WTC11 (cell line): ENCODE measurements at regions not wholly inside any gene's neighbourhood (a gene's known extent, or its start where the extent isn't known, plus 50 kb on each side); places are given as distances from the start of the nearest gene placed in this dataset.

Experiments used
- CBFB ChIP-seq: sonication (generic); formaldehyde crosslinking; IDR thresholded peaks from 2 replicates; pipeline ENCODE4 v1.8.1; 2022; ENCODE audit warnings: mild to moderate bottlenecking, low read depth, missing genetic modification reagents
- ETV6 ChIP-seq: sonication (generic); formaldehyde crosslinking; IDR thresholded peaks from 2 replicates; pipeline ENCODE4 v1.8.1; 2022; ENCODE audit warnings: mild to moderate bottlenecking, missing genetic modification reagents
- FOXJ3 ChIP-seq: sonication (generic); formaldehyde crosslinking; IDR thresholded peaks from 2 replicates; pipeline ENCODE4 v1.9.0; 2021; ENCODE audit warnings: missing genetic modification reagents, mild to moderate bottlenecking, borderline replicate concordance
- NFE2L1 ChIP-seq: sonication (generic); formaldehyde crosslinking; IDR thresholded peaks from 2 replicates; pipeline ENCODE4 v1.8.1; 2023; ENCODE audit warnings: missing genetic modification reagents
- TEAD4 ChIP-seq: sonication (generic); formaldehyde crosslinking; IDR thresholded peaks from 2 replicates; pipeline ENCODE4 v1.8.0; 2022; ENCODE audit warnings: mild to moderate bottlenecking, missing genetic modification reagents
- TP53 ChIP-seq: sonication (generic); formaldehyde crosslinking; IDR thresholded peaks from 2 replicates; pipeline ENCODE4 v1.8.1; 2023; ENCODE audit warnings: mild to moderate bottlenecking, missing genetic modification reagents
- TF ChIP-seq, protein P1 (sequence below): fragments of 200-600 bp; IDR thresholded peaks from 2 replicates; pipeline ENCODE4 v1.8.0; 2022; ENCODE audit warnings: antibody characterized with exemption

DNA sequence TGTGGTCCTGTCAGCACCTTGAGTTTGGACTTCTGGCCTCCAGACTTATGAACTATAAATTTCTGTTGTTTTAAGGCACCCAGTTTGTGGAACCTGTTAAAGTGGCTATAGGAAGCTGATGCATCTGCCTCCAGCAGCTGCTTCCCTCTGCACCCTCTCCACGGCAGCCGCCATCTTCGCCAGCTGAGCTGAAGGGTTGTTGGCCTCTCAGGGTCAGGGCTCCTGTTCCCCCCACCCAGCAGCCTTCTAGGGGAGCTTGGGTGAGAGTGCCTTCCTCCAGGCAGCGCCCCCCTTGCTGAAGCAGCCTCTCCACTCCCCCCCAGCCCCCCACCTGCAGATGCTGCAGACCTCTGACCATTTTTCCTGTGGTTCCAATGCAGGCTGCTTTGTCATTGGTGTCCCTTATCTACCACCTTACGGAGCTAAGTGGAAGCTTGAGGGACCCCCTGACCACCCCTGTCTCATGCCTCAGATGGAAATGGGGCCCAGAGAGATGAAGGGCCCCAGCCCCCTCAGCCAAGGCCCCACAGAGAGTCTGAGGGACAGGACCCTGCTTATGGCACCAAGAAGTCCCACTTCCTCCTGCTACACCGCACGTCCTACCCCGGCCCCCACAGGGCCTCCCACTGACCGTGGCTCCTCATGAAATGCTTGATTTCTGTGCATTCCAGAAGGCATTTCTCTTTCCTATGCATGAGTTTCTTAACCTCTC lies 61.4 kb upstream of the TLE3 start:
- TF ChIP-seq, protein P1, sequence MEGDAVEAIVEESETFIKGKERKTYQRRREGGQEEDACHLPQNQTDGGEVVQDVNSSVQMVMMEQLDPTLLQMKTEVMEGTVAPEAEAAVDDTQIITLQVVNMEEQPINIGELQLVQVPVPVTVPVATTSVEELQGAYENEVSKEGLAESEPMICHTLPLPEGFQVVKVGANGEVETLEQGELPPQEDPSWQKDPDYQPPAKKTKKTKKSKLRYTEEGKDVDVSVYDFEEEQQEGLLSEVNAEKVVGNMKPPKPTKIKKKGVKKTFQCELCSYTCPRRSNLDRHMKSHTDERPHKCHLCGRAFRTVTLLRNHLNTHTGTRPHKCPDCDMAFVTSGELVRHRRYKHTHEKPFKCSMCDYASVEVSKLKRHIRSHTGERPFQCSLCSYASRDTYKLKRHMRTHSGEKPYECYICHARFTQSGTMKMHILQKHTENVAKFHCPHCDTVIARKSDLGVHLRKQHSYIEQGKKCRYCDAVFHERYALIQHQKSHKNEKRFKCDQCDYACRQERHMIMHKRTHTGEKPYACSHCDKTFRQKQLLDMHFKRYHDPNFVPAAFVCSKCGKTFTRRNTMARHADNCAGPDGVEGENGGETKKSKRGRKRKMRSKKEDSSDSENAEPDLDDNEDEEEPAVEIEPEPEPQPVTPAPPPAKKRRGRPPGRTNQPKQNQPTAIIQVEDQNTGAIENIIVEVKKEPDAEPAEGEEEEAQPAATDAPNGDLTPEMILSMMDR, result no peak
- TF ChIP-seq ETV6 (CRISPR knock-in tag), result no peak
- no peak for TF ChIP-seq FOXJ3
- no peak for TF ChIP-seq TP53
- no peak for TF ChIP-seq TEAD4 (CRISPR knock-in tag)
- no peak for TF ChIP-seq NFE2L1 (CRISPR knock-in tag)
- TF ChIP-seq CBFB (CRISPR knock-in tag), result no peak
